Endothelial cell of umbilical vein (primary cell): ENCODE measurements at regions not wholly inside any gene's neighbourhood (a gene's known extent, or its start where the extent isn't known, plus 50 kb on each side); places are given as distances from the start of the nearest gene placed in this dataset.

ENCODE experiments used
- BruUV-seq: library from RNA; stranded (reverse); fragments of 400-500 nt; replicated peaks from 2 replicates; lab custom pipeline; 2021; lab: Mats Ljungman, UMichigan
- CTCF ChIA-PET: fragments of 300-600, 350-600 bp; sonication (Branson Sonifier 250); formaldehyde crosslinking; loops from one replicate; lab custom pipeline; 2021; ENCODE audit warnings: antibody characterized with exemption, inconsistent platforms; lab: Charles Lee
- POLR2A ChIA-PET: fragments of 300-600, 350-600 bp; sonication (Branson Sonifier 250); formaldehyde crosslinking; loops from one replicate; lab custom pipeline; 2021; ENCODE audit warnings: antibody characterized with exemption, inconsistent platforms; lab: Charles Lee
- DNase-seq: peaks from one replicate; pipeline ENCODE4 v3.0.0-alpha.2; 2011; ENCODE audit warnings: low read depth, low spot score
- FAIRE-seq: peaks from 2 replicates; lab custom pipeline; 2011; peaks lifted over from hg19 to GRCh38; lab: Jason Lieb, UNC
- H2AFZ ChIP-seq: 2 replicates; pipeline ENCODE4 v1.6.0; 2012; ENCODE audit warnings: low read depth, low read length, control low read depth, inconsistent platforms
- H3K27ac ChIP-seq: 2 replicates; pipeline ENCODE4 v1.5.1; 2011; ENCODE audit warnings: low read depth, mild to moderate bottlenecking, control low read depth, low read length, moderate library complexity; ENCODE audit not compliant: insufficient read depth
- H3K27me3 ChIP-seq, 2 experiments: 2 replicates each; pipeline versions ENCODE4 v1.6.0 to v1.6.1; 2011; ENCODE audit warnings: low read length in 2 of 2, mixed read lengths in 1 of 2; ENCODE audit not compliant: control insufficient read depth in 2 of 2, insufficient read depth in 2 of 2
- H3K36me3 ChIP-seq, 2 experiments: 2 replicates in 1 of 2; 3 replicates in 1 of 2; pipeline ENCODE4 v1.5.1; 2011; ENCODE audit warnings: low read length in 2 of 2, mild to moderate bottlenecking in 1 of 2, moderate library complexity in 1 of 2; ENCODE audit not compliant: control insufficient read depth in 2 of 2, insufficient read depth in 2 of 2; ENCODE audit errors: extremely low read depth in 1 of 2
- H3K4me1 ChIP-seq: 3 replicates; pipeline ENCODE4 v1.5.1; 2011; ENCODE audit warnings: mild to moderate bottlenecking, low read length; ENCODE audit not compliant: control insufficient read depth, insufficient read depth; ENCODE audit errors: extremely low read depth
- H3K4me2 ChIP-seq: 2 replicates; pipeline ENCODE4 v1.6.1; 2011; ENCODE audit warnings: low read length, control low read depth, mixed read lengths; ENCODE audit not compliant: insufficient read depth
- H3K4me3 ChIP-seq, 3 experiments: fragments of 200-600 bp in 1 of 3; sonication (generic), shearing (Covaris generic) in 1 of 3; replicated peaks in 1 of 3; 2 replicates each; pipeline ENCODE4 v1.5.1; 2011 to 2016; ENCODE audit warnings: control low read depth in 3 of 3, low read length in 3 of 3, mild to moderate bottlenecking in 2 of 3, inconsistent platforms in 1 of 3, low read depth in 1 of 3, moderate library complexity in 1 of 3; ENCODE audit not compliant: insufficient read depth in 1 of 3
- H3K79me2 ChIP-seq: 2 replicates; pipeline ENCODE4 v1.6.0; 2012; ENCODE audit warnings: low read length, inconsistent platforms; ENCODE audit not compliant: control insufficient read depth, insufficient read depth
- H3K9ac ChIP-seq: replicated peaks from 2 replicates; pipeline ENCODE3; 2011; ENCODE audit warnings: low read length, control low read depth; ENCODE audit not compliant: insufficient read depth; ENCODE audit errors: extremely low read depth
- H3K9me1 ChIP-seq: replicated peaks from 3 replicates; pipeline ENCODE4 v1.6.0; 2011; ENCODE audit warnings: mild to moderate bottlenecking, low read length; ENCODE audit not compliant: control insufficient read depth, insufficient read depth; ENCODE audit errors: extremely low read depth
- H3K9me3 ChIP-seq: replicated peaks from 2 replicates; pipeline ENCODE4 v1.5.1; 2012; ENCODE audit warnings: low read length, inconsistent platforms; ENCODE audit not compliant: control insufficient read depth, insufficient read depth
- H4K20me1 ChIP-seq: replicated peaks from 2 replicates; pipeline ENCODE3; 2011; ENCODE audit warnings: mild to moderate bottlenecking, low read length; ENCODE audit not compliant: control insufficient read depth, insufficient read depth; ENCODE audit errors: extremely low read depth
- CTCF ChIP-seq, 2 donors: IDR thresholded peaks; 1 replicate in 1 of 2; 2 replicates in 1 of 2; pipeline ENCODE4 v1.5.1; 2011; ENCODE audit warnings: low read length in 2 of 2, mild to moderate bottlenecking in 2 of 2, moderate library complexity in 2 of 2, control low read depth in 1 of 2, inconsistent platforms in 1 of 2, low read depth in 1 of 2; ENCODE audit not compliant: insufficient read depth in 1 of 2; ENCODE audit errors: extremely low read depth in 1 of 2
- EZH2 ChIP-seq: IDR thresholded peaks from 2 replicates; pipeline ENCODE4 v1.6.1; 2012; ENCODE audit warnings: borderline replicate concordance, low read depth, mild to moderate bottlenecking, moderate library complexity, low read length, inconsistent platforms; ENCODE audit not compliant: severe bottlenecking
- FOS ChIP-seq: IDR thresholded peaks from 2 replicates; pipeline ENCODE4 v1.6.1; 2011; ENCODE audit warnings: mild to moderate bottlenecking, low read length, moderate library complexity, borderline replicate concordance; ENCODE audit not compliant: insufficient read depth
- GATA2 ChIP-seq: IDR thresholded peaks from 2 replicates; pipeline ENCODE4 v1.7.0; 2011; ENCODE audit warnings: low read depth, mild to moderate bottlenecking, moderate library complexity, mixed read lengths, low read length; ENCODE audit not compliant: insufficient read length, insufficient read depth
- JUN ChIP-seq: IDR thresholded peaks from 2 replicates; pipeline ENCODE4 v1.6.1; 2011; ENCODE audit warnings: borderline replicate concordance, low read depth; ENCODE audit not compliant: insufficient read length, insufficient read depth
- MAX ChIP-seq: IDR thresholded peaks from 2 replicates; pipeline ENCODE4 v1.6.1; 2011; ENCODE audit not compliant: insufficient read depth, insufficient read length
- MYC ChIP-seq: IDR thresholded peaks from one replicate; pipeline ENCODE4 v1.6.1; 2011; ENCODE audit warnings: mild to moderate bottlenecking, low read depth, low read length
- POLR2A ChIP-seq: IDR thresholded peaks from 2 replicates; pipeline ENCODE4 v1.6.1; 2012; ENCODE audit warnings: low read depth, mild to moderate bottlenecking, control low read depth, low read length
- POLR2AphosphoS5 ChIP-seq: IDR thresholded peaks from 2 replicates; pipeline ENCODE4 v1.6.1; 2012; ENCODE audit warnings: low read depth, mild to moderate bottlenecking, control low read depth, low read length, moderate library complexity; ENCODE audit not compliant: insufficient read depth
- dilution Hi-C: fragments of 300-500 bp; cut with MboI; formaldehyde crosslinking; loops from one replicate; pipeline ENCODE4 v1.15.0; 2019; ENCODE audit warnings: low sequenced_read_pairs; ENCODE audit not compliant: extremely low pct_ligation_motif_present
- intact Hi-C: fragments of 100-400 bp; cut with micrococcal nuclease; formaldehyde crosslinking; loops from one replicate; pipeline ENCODE4 v1.10.0; 2022

GRCh38 chr9:85117831-85118230, 448.3 kb downstream of the NTRK2 start:
- H2AFZ ChIP-seq: no peak overlapping the region
- H3K4me2 ChIP-seq: no peak overlapping the region
- H3K79me2 ChIP-seq: no peaks in the 10 kb centered on the region
- dilution Hi-C loops: no loop called here
- no peaks in the 10 kb centered on the region for H3K4me1 ChIP-seq
- H3K4me3 ChIP-seq: no peak overlapping the region
- ChIA-PET CTCF (no interaction called here), POLR2A (no interaction called here)
- no TSS peak for BruUV-seq
- FAIRE-seq (no peak), DNase-seq (no peak)
- H3K9ac ChIP-seq: no peak overlapping the region
- no peaks in the 10 kb centered on the region for H3K27me3 ChIP-seq
- no peak for TF ChIP-seq POLR2A
- TF ChIP-seq FOS: no peak
- TF ChIP-seq EZH2: no peak
- no peak for TF ChIP-seq JUN
- no peak for TF ChIP-seq POLR2AphosphoS5
- no peak for TF ChIP-seq GATA2
- TF ChIP-seq MYC: no peak
- TF ChIP-seq MAX: no peak
- no peak for TF ChIP-seq CTCF (IDR thresholded peaks at IDR 0.05; ENCODE audit: extremely low read depth in 1 of 2, insufficient read depth in 1 of 2, low read depth in 1 of 2, low read length in 2 of 2)
- H3K27ac ChIP-seq: no peak overlapping the region
- no peaks in the 10 kb centered on the region for H3K9me3 ChIP-seq
- no peaks in the 10 kb centered on the region for H3K9me1 ChIP-seq
- intact Hi-C loops: no loop called here
- H3K36me3 ChIP-seq: no peaks in the 10 kb centered on the region
- H4K20me1 ChIP-seq: no peaks in the 10 kb centered on the region
